ENCODE measurements at regions not wholly inside any gene's neighbourhood (a gene's known extent, or its start where the extent isn't known, plus 50 kb on each side); places are given as distances from the start of the nearest gene placed in this dataset.

- no peaks in the 10 kb centered on the region for H3K27me3 ChIP-seq (ENCODE audit: insufficient read depth)
- WGBS (ENCODE audit: low lambda C conversion rate), result 8% methylated on average over 5 of the region's 5 CpGs
- H3K9ac ChIP-seq, result no peak overlapping the region
- H3K4me2 ChIP-seq, result no peak overlapping the region
- H3K36me3 ChIP-seq (replicated peaks in 1 of 2; ENCODE audit: control insufficient read depth in 1 of 2, insufficient read depth in 2 of 2, low read length in 1 of 2), result no peaks in the 10 kb centered on the region
- no peak for DNase-seq
- no peak overlapping the region for H3K4me3 ChIP-seq (ENCODE audit: low read depth in 2 of 2, low read length in 1 of 2)
- TF ChIP-seq ELF1 (IDR thresholded peaks at IDR 0.05) (no peak), REST (IDR thresholded peaks at IDR 0.05; ENCODE audit: low read depth, low read length) (no peak)
- no peaks in the 10 kb centered on the region for H4K20me1 ChIP-seq (ENCODE audit: insufficient read depth)
- no peaks in the 10 kb centered on the region for H3K4me1 ChIP-seq (ENCODE audit: control insufficient read depth in 1 of 2, insufficient read depth in 2 of 2, low read depth in 1 of 2, low read length in 1 of 2)
- no peak overlapping the region for H3K27ac ChIP-seq (ENCODE audit: low read depth in 2 of 2, low read length in 1 of 2)
- ChIA-PET CTCF (no interaction called here), POLR2A (no interaction called here)
- H3K9me2 ChIP-seq, result no peaks in the 10 kb centered on the region
- H3K9me3 ChIP-seq, result no peaks in the 10 kb centered on the region; the same call in 1 of the 2 replicates
- no peaks in the 10 kb centered on the region for H3K79me2 ChIP-seq (ENCODE audit: insufficient read depth)
- H2AFZ ChIP-seq (ENCODE audit: low read depth), result no peak overlapping the region
- H3F3A ChIP-seq (replicated peaks; ENCODE audit: insufficient read depth), result no peaks in the 10 kb centered on the region
These were observed 618.8 kb downstream of the METTL4 start for GRCh38 chr18:1952486-1952885.

- POLR2A ChIA-PET, result no interaction called here
- H2AFZ ChIP-seq (ENCODE audit: low read depth), result no peak overlapping the region
These were observed 616.6 kb downstream of the METTL4 start for GRCh38 chr18:1954583-1955312.

More at GRCh38 chr18:1954583-1955312, 616.6 kb downstream of the METTL4 start:
- CTCF ChIA-PET, result no interaction called here
- no peaks in the 10 kb centered on the region for H3F3A ChIP-seq (replicated peaks; ENCODE audit: insufficient read depth)
- no peak overlapping the region for H3K4me2 ChIP-seq
- H3K9me3 ChIP-seq, result no peaks in the 10 kb centered on the region; the same call in 1 of the 2 replicates
- H3K27ac ChIP-seq (ENCODE audit: low read depth in 2 of 2, low read length in 1 of 2), result no peak overlapping the region
- no peaks in the 10 kb centered on the region for H3K79me2 ChIP-seq (ENCODE audit: insufficient read depth)
- H4K20me1 ChIP-seq (ENCODE audit: insufficient read depth), result no peaks in the 10 kb centered on the region
- H3K9ac ChIP-seq, result no peak overlapping the region
- no peak for DNase-seq
- WGBS (ENCODE audit: low lambda C conversion rate), result 37% methylated on average over 10 of the region's 20 CpGs
- peaks cover 3% of the 10 kb centered on the region; the same call in 1 of the 2 replicates for H3K9me2 ChIP-seq
- H3K36me3 ChIP-seq (replicated peaks in 1 of 2; ENCODE audit: control insufficient read depth in 1 of 2, insufficient read depth in 2 of 2, low read length in 1 of 2), result no peaks in the 10 kb centered on the region
- H3K4me3 ChIP-seq (ENCODE audit: low read depth in 2 of 2, low read length in 1 of 2), result no peak overlapping the region
- H3K4me1 ChIP-seq (ENCODE audit: control insufficient read depth in 1 of 2, insufficient read depth in 2 of 2, low read depth in 1 of 2, low read length in 1 of 2), result no peaks in the 10 kb centered on the region
- TF ChIP-seq USF1 (IDR thresholded peaks at IDR 0.05; ENCODE audit: borderline replicate concordance, low read depth) (no peak), EZH2phosphoT487 (IDR thresholded peaks at IDR 0.05; ENCODE audit: borderline replicate concordance, low read depth) (no peak), GABPA (IDR thresholded peaks at IDR 0.05; ENCODE audit: low read depth) (no peak), RAD21 (IDR thresholded peaks at IDR 0.05; ENCODE audit: low read length) (no peak), YY1 (IDR thresholded peaks at IDR 0.05; ENCODE audit: low read depth) (no peak), TCF12 (IDR thresholded peaks at IDR 0.05) (no peak), IRF3 (IDR thresholded peaks at IDR 0.05; ENCODE audit: low read depth, low read length) (no peak), CHD2 (IDR thresholded peaks at IDR 0.05; ENCODE audit: low read length, partially characterized antibody) (no peak), TEAD4 (IDR thresholded peaks at IDR 0.05; ENCODE audit: borderline replicate concordance, insufficient read depth) (no peak), NFIC (IDR thresholded peaks at IDR 0.05; ENCODE audit: borderline replicate concordance) (no peak), RFX5 (IDR thresholded peaks at IDR 0.05; ENCODE audit: low read length) (no peak), CTCF (IDR thresholded peaks at IDR 0.05) (no peak)
- no peaks in the 10 kb centered on the region for H3K27me3 ChIP-seq (ENCODE audit: insufficient read depth)

Measured in SK-N-SH (cell line).